Heart left ventricle (tissue), 16 donors: ENCODE measurements at regions not wholly inside any gene's neighbourhood (a gene's known extent, or its start where the extent isn't known, plus 50 kb on each side); places are given as distances from the start of the nearest gene placed in this dataset.

Experiments used
- ATAC-seq, 4 donors: fragments of 200-7000 bp; cut with Tn5 transposase; one replicate each; pipeline ENCODE4 v1.9.1; 2020 to 2022; ENCODE audit warnings: moderate library complexity in 4 of 4, mild to moderate bottlenecking in 3 of 4, moderate number of reproducible peaks in 1 of 4
- DNase-seq, 5 donors: peaks; one replicate each; pipeline ENCODE4 v3.0.0-alpha.2; 2020
- H3K27ac ChIP-seq, 12 donors: fragments of 200-600 bp; sonication (generic) in 4 of 12; one replicate each; pipeline versions ENCODE4 v1.5.0 to v1.8.0; 2016 to 2022; ENCODE audit warnings: mild to moderate bottlenecking in 2 of 12
- H3K27me3 ChIP-seq, 9 donors: fragments of 200-600 bp; sonication (generic) in 2 of 9; one replicate each; pipeline versions ENCODE4 v1.5.1 to v1.8.0; 2016 to 2022; ENCODE audit warnings: mild to moderate bottlenecking in 3 of 9
- H3K36me3 ChIP-seq, 9 donors: fragments of 200-600 bp; sonication (generic) in 2 of 9; one replicate each; pipeline versions ENCODE4 v1.5.0 to v1.8.0; 2018 to 2022; ENCODE audit warnings: mild to moderate bottlenecking in 2 of 9
- H3K4me1 ChIP-seq, 12 donors: fragments of 200-600 bp; sonication (generic) in 4 of 12; one replicate each; pipeline versions ENCODE4 v1.5.0 to v1.8.0; 2016 to 2022; ENCODE audit warnings: mild to moderate bottlenecking in 3 of 12
- H3K4me3 ChIP-seq, 12 donors: fragments of 200-600 bp; sonication (generic) in 4 of 12; one replicate each; pipeline versions ENCODE4 v1.5.0 to v1.8.0; 2017 to 2022; ENCODE audit warnings: mild to moderate bottlenecking in 9 of 12, moderate library complexity in 4 of 12
- H3K9me3 ChIP-seq, 12 donors: fragments of 200-600 bp; sonication (generic) in 4 of 12; one replicate each; pipeline versions ENCODE4 v1.5.0 to v1.8.0; 2016 to 2022; ENCODE audit warnings: mild to moderate bottlenecking in 1 of 12
- POLR2A ChIP-seq, 2 donors: fragments of 450-650 bp; IDR thresholded peaks; one replicate each; pipeline ENCODE4 v1.6.1; 2017; ENCODE audit warnings: antibody characterized with exemption in 2 of 2, mild to moderate bottlenecking in 2 of 2, moderate library complexity in 2 of 2
- WGBS, 4 donors: extraction: QIAGEN DNeasy Blood & Tissue Kit in 2 of 4; methylation state at CpG; one replicate each; pipeline versions ENCODE4 v1.1.5 to v1.1.7; 2013 to 2018; 5-methylcytosine and 5-hydroxymethylcytosine counted together
- intact Hi-C, 10 donors: fragments of 100-400 bp; cut with DNase I; formaldehyde crosslinking; loops; one replicate each; pipeline versions ENCODE4 v1.11.1 to v1.14.2; 2022
- TF ChIP-seq, protein P1 (sequence below), 12 donors: fragments of 200-600 bp; sonication (generic) in 4 of 12; IDR thresholded peaks; one replicate each; pipeline versions ENCODE4 v1.5.0 to v1.8.0; 2018 to 2022; ENCODE audit warnings: antibody characterized with exemption in 12 of 12, mild to moderate bottlenecking in 5 of 12
- donor health status: ischemic (EF 13 %, LVEDD 7.1; RV severe dilation, severe dysfunction).
- donor health status: healthy with polysubstance abuse.
- donor health status: DM: no; HTN: yes; CAD: no.
- donor health status: DM: no; HTN: no; CAD: no.
- donor health status: ischemic (EF 25% LVEDD 6.9; RV normal size, moderate dysfunction).
- donor health status: ischemic (EF 25% LVEDD 5.7; RV mildly dilated, moderate dysfunction).
- donor health status: healthy.
- donor health status: DM: yes; HTN: yes; CAD: no.
- donor health status: ischemic (EF 35%, LVEDD 5.7; RV mildly dilated, moderate dysfunction).
- donor health status: nonischemic (EF 11% LVEDD 7.7; RV severe dilation, severe dysfunction).
- donor health status: DM: yes; HTN: yes; CAD: no.
- donor health status: PGD.
- donor health status: ischemic (EF 29% LVEDD 5.4; RV normal size, mild dysfunction).
- donor health status: nonischemic (EF 23%, LVEDD 6.1; RV moderate dilation, normal function).

DNA sequence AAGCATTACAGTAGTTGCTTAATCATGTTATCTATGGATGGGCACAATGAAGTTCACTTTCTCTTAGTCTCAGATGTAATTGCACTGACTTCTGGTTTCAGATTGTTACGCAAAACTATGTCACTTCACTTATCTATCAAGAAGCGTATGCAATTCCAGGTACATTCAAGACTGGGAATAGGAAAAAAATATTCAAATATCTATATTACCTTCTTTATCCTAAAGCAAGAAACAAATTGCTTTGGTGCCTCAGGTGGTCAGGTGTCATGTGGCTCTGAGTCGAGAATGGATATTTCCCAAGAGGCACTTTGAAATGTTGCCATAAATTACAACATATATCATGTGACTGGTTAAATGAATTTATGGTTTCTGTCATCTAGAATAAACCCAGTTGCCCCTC, 318.6 kb downstream of the SS18 start:
- no peak overlapping the region for H3K4me3 ChIP-seq
- H3K36me3 ChIP-seq: no peaks in the 10 kb centered on the region
- H3K4me1 ChIP-seq: no peaks in the 10 kb centered on the region
- 81 to 91% (median 87%) methylated on average over 3 of the region's 3 CpGs for WGBS, 4 donors
- H3K27me3 ChIP-seq: peaks cover 0 to 5% (median 0%) of the 10 kb centered on the region in 9 donors
- ATAC-seq (no peak), DNase-seq (no peak)
- TF ChIP-seq, protein P1, sequence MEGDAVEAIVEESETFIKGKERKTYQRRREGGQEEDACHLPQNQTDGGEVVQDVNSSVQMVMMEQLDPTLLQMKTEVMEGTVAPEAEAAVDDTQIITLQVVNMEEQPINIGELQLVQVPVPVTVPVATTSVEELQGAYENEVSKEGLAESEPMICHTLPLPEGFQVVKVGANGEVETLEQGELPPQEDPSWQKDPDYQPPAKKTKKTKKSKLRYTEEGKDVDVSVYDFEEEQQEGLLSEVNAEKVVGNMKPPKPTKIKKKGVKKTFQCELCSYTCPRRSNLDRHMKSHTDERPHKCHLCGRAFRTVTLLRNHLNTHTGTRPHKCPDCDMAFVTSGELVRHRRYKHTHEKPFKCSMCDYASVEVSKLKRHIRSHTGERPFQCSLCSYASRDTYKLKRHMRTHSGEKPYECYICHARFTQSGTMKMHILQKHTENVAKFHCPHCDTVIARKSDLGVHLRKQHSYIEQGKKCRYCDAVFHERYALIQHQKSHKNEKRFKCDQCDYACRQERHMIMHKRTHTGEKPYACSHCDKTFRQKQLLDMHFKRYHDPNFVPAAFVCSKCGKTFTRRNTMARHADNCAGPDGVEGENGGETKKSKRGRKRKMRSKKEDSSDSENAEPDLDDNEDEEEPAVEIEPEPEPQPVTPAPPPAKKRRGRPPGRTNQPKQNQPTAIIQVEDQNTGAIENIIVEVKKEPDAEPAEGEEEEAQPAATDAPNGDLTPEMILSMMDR (IDR thresholded peaks at IDR 0.05): no peak
- TF ChIP-seq POLR2A (IDR thresholded peaks at IDR 0.05): no peak
- H3K27ac ChIP-seq: no peak overlapping the region
- peaks cover 0 to 9% (median 0%) of the 10 kb centered on the region in 12 donors for H3K9me3 ChIP-seq
- intact Hi-C loops: loop anchor here in 1 of 10 donors (10.0 kb wide), 1 partner anchor 47 kb away; no protein-coding TSS in a partner anchor

DNA sequence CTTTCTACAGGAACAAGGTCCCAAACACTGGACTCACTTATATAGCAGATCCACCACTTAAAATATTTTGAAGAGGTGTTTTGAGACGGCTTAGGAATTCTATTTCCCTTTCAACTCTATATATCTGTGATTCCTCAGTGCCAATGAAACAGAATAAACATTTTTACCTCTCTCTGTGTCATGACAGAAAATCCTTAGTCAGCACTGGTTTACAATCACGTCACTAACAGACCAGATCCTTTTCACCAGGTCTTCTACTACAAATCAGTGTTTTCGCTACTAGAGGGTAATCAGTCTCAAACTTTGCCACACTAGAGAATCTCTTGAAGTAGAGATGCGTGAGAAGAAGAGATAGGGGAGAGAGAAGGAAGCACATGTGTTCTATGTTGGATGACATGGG, 325.6 kb downstream of the SS18 start:
- Histone ChIP-seq H3K4me1 (no peaks in the 10 kb centered on the region), H3K9me3 (peaks cover 0 to 9% (median 0%) of the 10 kb centered on the region in 12 donors), H3K27ac (no peak overlapping the region), H3K36me3 (no peaks in the 10 kb centered on the region), H3K4me3 (no peak overlapping the region), H3K27me3 (peaks cover 0 to 4% (median 0%) of the 10 kb centered on the region in 9 donors)
- no peak for ATAC-seq
- DNase-seq: no peak
- TF ChIP-seq, protein P1 (IDR thresholded peaks at IDR 0.05): no peak
- no peak for TF ChIP-seq POLR2A (IDR thresholded peaks at IDR 0.05)
- intact Hi-C loops: no loop called here
- 70 to 81% (median 75%) methylated on average over 4 of the region's 4 CpGs for WGBS, 4 donors

GRCh38 chr18:25759111-25759510, 331.3 kb downstream of the SS18 start:
- Histone ChIP-seq H3K27ac (no peak overlapping the region), H3K4me1 (no peaks in the 10 kb centered on the region), H3K4me3 (no peak overlapping the region), H3K9me3 (no peaks in the 10 kb centered on the region), H3K27me3 (peaks cover 0 to 4% (median 0%) of the 10 kb centered on the region in 9 donors), H3K36me3 (no peaks in the 10 kb centered on the region)
- intact Hi-C loops: no loop called here
- no peak for DNase-seq
- WGBS, 4 donors: 58 to 73% (median 63%) methylated on average over 1 of the region's 1 CpG
- ATAC-seq: no peak
- TF ChIP-seq, protein P1 (IDR thresholded peaks at IDR 0.05): no peak
- TF ChIP-seq POLR2A (IDR thresholded peaks at IDR 0.05): no peak

GRCh38 chr18:25743646-25744151, 346.7 kb downstream of the SS18 start:
- WGBS, 4 donors: 48 to 57% (median 53%) methylated on average over 4 to 7 of the region's 7 CpGs
- ATAC-seq: no peak
- intact Hi-C loops: no loop called here
- H3K27me3 ChIP-seq: peaks cover 0 to 6% (median 0%) of the 10 kb centered on the region in 9 donors
- H3K36me3 ChIP-seq: no peaks in the 10 kb centered on the region
- no peak for DNase-seq
- H3K4me3 ChIP-seq: no peak overlapping the region
- H3K27ac ChIP-seq: no peak overlapping the region
- H3K9me3 ChIP-seq: peaks cover 0 to 12% (median 2%) of the 10 kb centered on the region in 12 donors
- H3K4me1 ChIP-seq: no peaks in the 10 kb centered on the region
- TF ChIP-seq, protein P1 (IDR thresholded peaks at IDR 0.05): no peak
- no peak for TF ChIP-seq POLR2A (IDR thresholded peaks at IDR 0.05)
